ENCODE measurements at regions not wholly inside any gene's neighbourhood (a gene's known extent, or its start where the extent isn't known, plus 50 kb on each side); places are given as distances from the start of the nearest gene placed in this dataset.

DNA sequence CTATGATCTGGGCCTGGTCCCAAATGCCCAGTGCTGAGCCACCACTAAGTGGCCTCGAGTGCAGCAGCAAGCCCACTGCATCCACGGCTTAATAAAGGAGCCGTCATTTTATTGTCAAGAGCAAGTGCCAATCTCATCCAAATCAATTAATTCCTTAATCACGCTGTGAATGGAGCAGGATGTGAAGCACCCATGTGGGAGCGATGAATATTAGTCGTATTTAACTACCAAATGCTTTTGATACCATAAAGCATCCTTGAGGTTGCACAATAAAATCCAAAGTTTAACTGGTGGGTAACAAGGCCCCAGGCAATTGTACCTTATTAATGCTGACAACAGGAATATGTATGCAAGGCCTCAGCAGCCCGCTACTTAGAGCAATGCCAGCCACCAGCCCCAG is 226.0 kb upstream of the C16orf82 start:
- Histone ChIP-seq H3K9me2 (ENCODE audit: insufficient read depth) (no peaks in the 10 kb centered on the region), H3K4me3 (replicated peaks in 1 of 2; ENCODE audit: low read depth in 1 of 2, low read length in 2 of 2) (no peak overlapping the region), H3K27ac (ENCODE audit: low read depth, low read length) (no peak overlapping the region), H3K79me2 (ENCODE audit: insufficient read depth, low read length) (no peaks in the 10 kb centered on the region), H3K27me3 (ENCODE audit: insufficient read depth, low read length) (no peaks in the 10 kb centered on the region), H3K4me2 (ENCODE audit: low read length) (no peak overlapping the region), H3K9me3 (ENCODE audit: control insufficient read depth in 1 of 2, insufficient read depth in 1 of 2, low read depth in 1 of 2, low read length in 2 of 2) (no peaks in the 10 kb centered on the region), H3K9ac (ENCODE audit: low read length) (no peak overlapping the region), H2AFZ (ENCODE audit: low read depth, low read length, poor library complexity, severe bottlenecking) (no peak overlapping the region), H3K4me1 (ENCODE audit: control insufficient read depth in 1 of 2, insufficient read depth in 2 of 2, low read length in 2 of 2) (no peaks in the 10 kb centered on the region), H3K36me3 (ENCODE audit: control insufficient read depth in 1 of 2, insufficient read depth in 2 of 2, low read length in 2 of 2) (no peaks in the 10 kb centered on the region), H4K20me1 (ENCODE audit: insufficient read depth) (no peaks in the 10 kb centered on the region)
- no TSS peak for BruUV-seq (replicated peaks)
- DNase-seq (ENCODE audit: low read depth, low spot score), result no peak
- no peak for ATAC-seq
- ChIA-PET POLR2A (no interaction called here), RAD21 (ENCODE audit: low non-redundant PET in 1 of 2, low total read pairs in 2 of 2, uncharacterized antibody in 2 of 2, unreplicated experiment in 2 of 2) (no interaction called here), CTCF (no interaction called here)
- intact Hi-C loops (cut with micrococcal nuclease), result no loop called here
- TF ChIP-seq EZH2 (IDR thresholded peaks at IDR 0.05) (no peak), RAD21 (IDR thresholded peaks at IDR 0.05; ENCODE audit: low read depth) (no peak)
- TF ChIP-seq, protein P1, sequence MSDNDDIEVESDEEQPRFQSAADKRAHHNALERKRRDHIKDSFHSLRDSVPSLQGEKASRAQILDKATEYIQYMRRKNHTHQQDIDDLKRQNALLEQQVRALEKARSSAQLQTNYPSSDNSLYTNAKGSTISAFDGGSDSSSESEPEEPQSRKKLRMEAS (IDR thresholded peaks at IDR 0.05), result no peak
- TF ChIP-seq, protein P2, sequence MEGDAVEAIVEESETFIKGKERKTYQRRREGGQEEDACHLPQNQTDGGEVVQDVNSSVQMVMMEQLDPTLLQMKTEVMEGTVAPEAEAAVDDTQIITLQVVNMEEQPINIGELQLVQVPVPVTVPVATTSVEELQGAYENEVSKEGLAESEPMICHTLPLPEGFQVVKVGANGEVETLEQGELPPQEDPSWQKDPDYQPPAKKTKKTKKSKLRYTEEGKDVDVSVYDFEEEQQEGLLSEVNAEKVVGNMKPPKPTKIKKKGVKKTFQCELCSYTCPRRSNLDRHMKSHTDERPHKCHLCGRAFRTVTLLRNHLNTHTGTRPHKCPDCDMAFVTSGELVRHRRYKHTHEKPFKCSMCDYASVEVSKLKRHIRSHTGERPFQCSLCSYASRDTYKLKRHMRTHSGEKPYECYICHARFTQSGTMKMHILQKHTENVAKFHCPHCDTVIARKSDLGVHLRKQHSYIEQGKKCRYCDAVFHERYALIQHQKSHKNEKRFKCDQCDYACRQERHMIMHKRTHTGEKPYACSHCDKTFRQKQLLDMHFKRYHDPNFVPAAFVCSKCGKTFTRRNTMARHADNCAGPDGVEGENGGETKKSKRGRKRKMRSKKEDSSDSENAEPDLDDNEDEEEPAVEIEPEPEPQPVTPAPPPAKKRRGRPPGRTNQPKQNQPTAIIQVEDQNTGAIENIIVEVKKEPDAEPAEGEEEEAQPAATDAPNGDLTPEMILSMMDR (IDR thresholded peaks at IDR 0.05 in 2 of 3, conservative IDR thresholded peaks at IDR 0.05 in 1 of 3; ENCODE audit: borderline replicate concordance in 1 of 3, insufficient read depth in 1 of 3, low read depth in 2 of 3, low read length in 2 of 3), result no peak

GRCh38 chr16:26856271-26856670 is 210.5 kb upstream of the C16orf82 start:
- BruUV-seq (replicated peaks), result no TSS peak
- Histone ChIP-seq H3K27me3 (ENCODE audit: insufficient read depth, low read length) (no peaks in the 10 kb centered on the region), H3K9ac (ENCODE audit: low read length) (no peak overlapping the region), H3K9me2 (ENCODE audit: insufficient read depth) (no peaks in the 10 kb centered on the region), H4K20me1 (ENCODE audit: insufficient read depth) (no peaks in the 10 kb centered on the region), H3K9me3 (ENCODE audit: control insufficient read depth in 1 of 2, insufficient read depth in 1 of 2, low read depth in 1 of 2, low read length in 2 of 2) (no peaks in the 10 kb centered on the region; a peak in 1 of 4 replicates), H3K4me1 (ENCODE audit: control insufficient read depth in 1 of 2, insufficient read depth in 2 of 2, low read length in 2 of 2) (no peaks in the 10 kb centered on the region), H3K4me2 (ENCODE audit: low read length) (no peak overlapping the region), H3K79me2 (ENCODE audit: insufficient read depth, low read length) (no peaks in the 10 kb centered on the region), H2AFZ (ENCODE audit: low read depth, low read length, poor library complexity, severe bottlenecking) (no peak overlapping the region), H3K4me3 (replicated peaks in 1 of 2; ENCODE audit: low read depth in 1 of 2, low read length in 2 of 2) (no peak overlapping the region), H3K36me3 (ENCODE audit: control insufficient read depth in 1 of 2, insufficient read depth in 2 of 2, low read length in 2 of 2) (no peaks in the 10 kb centered on the region), H3K27ac (ENCODE audit: low read depth, low read length) (no peak overlapping the region)
- RAD21 ChIA-PET (ENCODE audit: low non-redundant PET in 1 of 2, low total read pairs in 2 of 2, uncharacterized antibody in 2 of 2, unreplicated experiment in 2 of 2), result no interaction called here
- POLR2A ChIA-PET, result no interaction called here
- no peak for DNase-seq (ENCODE audit: low read depth, low spot score)
- ATAC-seq, result no peak
- intact Hi-C loops (cut with micrococcal nuclease), result no loop called here
- CTCF ChIA-PET, result no interaction called here
- TF ChIP-seq, protein P1 (IDR thresholded peaks at IDR 0.05), result no peak
- TF ChIP-seq, protein P2 (IDR thresholded peaks at IDR 0.05 in 2 of 3, conservative IDR thresholded peaks at IDR 0.05 in 1 of 3; ENCODE audit: borderline replicate concordance in 1 of 3, insufficient read depth in 1 of 3, low read depth in 2 of 3, low read length in 2 of 3), result no peak
- no peak for TF ChIP-seq JUND (IDR thresholded peaks at IDR 0.05)
